ENCODE measurements at regions not wholly inside any gene's neighbourhood (a gene's known extent, or its start where the extent isn't known, plus 50 kb on each side); places are given as distances from the start of the nearest gene placed in this dataset.
"Not testable (repeated sequence)": the region's sequence is repeated elsewhere in the genome, so short reads cannot be mapped to it uniquely, and the experiment has no call there.

DNA sequence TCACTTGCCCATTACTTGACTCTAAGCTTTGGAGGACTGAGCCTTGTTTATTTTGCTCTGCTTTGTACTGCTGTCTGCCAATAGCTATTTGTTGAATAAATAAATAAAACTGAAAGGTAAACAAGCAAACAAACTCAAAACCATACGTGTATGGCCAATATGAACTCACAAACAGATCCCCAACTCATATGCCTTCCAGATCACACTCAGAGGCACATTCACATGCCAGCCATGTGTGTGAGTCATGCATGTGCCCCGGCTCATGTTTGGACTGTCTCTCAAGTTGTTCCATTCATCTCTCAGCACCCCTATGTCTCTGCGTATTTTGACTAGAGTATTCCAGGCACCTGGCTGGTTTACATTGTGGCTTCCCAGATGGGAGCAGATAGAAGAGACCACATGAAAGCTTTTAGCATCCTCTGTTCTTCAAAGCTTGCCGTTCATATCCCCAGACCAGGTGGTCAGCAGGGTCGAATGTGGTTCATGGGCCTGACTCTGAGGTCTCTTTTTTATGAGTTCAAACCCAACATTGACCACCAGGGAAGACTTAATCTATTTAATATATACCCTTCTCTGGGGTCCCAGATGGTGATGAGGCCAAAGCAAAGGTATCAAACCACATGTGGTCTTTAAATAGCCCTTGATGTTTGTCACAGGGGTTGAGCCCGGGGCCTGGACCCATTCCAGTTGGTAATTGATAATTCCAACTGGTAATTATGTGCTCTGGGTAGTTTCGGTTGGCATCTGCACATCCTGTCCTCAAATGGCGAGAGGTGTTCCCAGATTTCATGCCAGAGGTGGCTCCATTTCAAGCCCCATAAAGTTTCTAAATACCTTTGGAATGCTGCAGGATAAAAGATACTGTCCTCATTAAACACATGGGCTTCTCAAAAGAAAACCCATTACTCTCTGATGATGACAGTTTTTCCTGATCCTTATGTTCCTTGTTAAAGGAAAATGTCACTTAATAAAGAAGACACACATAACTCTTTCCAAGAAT lies 287.3 kb upstream of the MAF start:
- no peak for DNase-seq (ENCODE audit: low read depth, low spot score)
- POLR2A ChIA-PET, result no interaction called here
- TF ChIP-seq, protein P1, sequence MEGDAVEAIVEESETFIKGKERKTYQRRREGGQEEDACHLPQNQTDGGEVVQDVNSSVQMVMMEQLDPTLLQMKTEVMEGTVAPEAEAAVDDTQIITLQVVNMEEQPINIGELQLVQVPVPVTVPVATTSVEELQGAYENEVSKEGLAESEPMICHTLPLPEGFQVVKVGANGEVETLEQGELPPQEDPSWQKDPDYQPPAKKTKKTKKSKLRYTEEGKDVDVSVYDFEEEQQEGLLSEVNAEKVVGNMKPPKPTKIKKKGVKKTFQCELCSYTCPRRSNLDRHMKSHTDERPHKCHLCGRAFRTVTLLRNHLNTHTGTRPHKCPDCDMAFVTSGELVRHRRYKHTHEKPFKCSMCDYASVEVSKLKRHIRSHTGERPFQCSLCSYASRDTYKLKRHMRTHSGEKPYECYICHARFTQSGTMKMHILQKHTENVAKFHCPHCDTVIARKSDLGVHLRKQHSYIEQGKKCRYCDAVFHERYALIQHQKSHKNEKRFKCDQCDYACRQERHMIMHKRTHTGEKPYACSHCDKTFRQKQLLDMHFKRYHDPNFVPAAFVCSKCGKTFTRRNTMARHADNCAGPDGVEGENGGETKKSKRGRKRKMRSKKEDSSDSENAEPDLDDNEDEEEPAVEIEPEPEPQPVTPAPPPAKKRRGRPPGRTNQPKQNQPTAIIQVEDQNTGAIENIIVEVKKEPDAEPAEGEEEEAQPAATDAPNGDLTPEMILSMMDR (IDR thresholded peaks at IDR 0.05; ENCODE audit: insufficient read depth, low read length, missing control alignments), result no peak
- CTCF ChIA-PET, result no interaction called here
- H3K4me3 ChIP-seq (ENCODE audit: low read depth, low read length), result no peak overlapping the region

DNA sequence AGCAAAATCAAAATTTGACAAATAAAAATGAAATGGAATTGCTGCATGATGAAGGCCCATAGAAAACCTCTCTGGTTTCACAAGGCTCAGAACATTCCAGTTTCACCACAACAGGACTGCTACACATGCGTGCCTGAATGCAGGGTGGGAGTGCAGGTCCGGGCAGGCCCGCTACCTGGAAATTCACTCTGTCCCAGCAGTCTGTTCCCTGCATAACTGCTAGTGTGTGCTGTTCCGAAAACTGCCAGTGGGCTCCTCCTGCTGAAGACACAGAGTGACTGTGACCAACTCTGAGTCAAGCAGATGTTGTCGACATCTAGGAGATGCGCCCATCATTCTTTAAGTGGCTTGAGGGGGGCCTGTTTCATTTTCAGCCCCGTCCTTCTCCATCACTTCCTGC lies 284.8 kb upstream of the MAF start:
- H3K4me3 ChIP-seq (ENCODE audit: low read depth, low read length), result no peak overlapping the region
- ChIA-PET CTCF (interaction anchor here (1.0 kb wide), 1 partner anchor 199 kb away, joined by 3 read pairs; no protein-coding TSS in a partner anchor), POLR2A (no interaction called here)
- TF ChIP-seq, protein P1 (IDR thresholded peaks at IDR 0.05; ENCODE audit: insufficient read depth, low read length, missing control alignments), result no peak
- DNase-seq (ENCODE audit: low read depth, low spot score), result no peak

DNA sequence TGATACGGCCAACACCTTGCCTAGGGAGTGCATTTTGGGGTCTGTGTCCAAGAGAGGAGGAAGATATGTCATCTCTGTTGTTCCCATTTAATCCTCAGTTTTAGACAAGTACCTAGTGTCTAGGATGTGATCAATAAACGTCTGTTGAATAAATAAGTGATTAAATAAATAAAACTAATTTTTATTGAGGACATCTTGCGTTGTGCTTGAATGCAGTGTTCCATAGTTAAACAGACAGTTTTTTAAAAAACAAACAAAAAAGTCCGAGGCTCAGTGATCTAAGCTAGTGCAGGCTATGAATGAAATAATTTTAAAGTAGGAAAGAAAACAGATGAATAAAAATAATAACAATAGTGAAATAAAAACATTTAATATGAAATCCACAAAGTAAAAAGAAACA lies 283.0 kb upstream of the MAF start:
- ChIA-PET POLR2A (no interaction called here), CTCF (no interaction called here)
- no peak overlapping the region for H3K4me3 ChIP-seq (ENCODE audit: low read depth, low read length)
- DNase-seq (ENCODE audit: low read depth, low spot score), result no peak
- TF ChIP-seq, protein P1 (IDR thresholded peaks at IDR 0.05; ENCODE audit: insufficient read depth, low read length, missing control alignments), result no peak

DNA sequence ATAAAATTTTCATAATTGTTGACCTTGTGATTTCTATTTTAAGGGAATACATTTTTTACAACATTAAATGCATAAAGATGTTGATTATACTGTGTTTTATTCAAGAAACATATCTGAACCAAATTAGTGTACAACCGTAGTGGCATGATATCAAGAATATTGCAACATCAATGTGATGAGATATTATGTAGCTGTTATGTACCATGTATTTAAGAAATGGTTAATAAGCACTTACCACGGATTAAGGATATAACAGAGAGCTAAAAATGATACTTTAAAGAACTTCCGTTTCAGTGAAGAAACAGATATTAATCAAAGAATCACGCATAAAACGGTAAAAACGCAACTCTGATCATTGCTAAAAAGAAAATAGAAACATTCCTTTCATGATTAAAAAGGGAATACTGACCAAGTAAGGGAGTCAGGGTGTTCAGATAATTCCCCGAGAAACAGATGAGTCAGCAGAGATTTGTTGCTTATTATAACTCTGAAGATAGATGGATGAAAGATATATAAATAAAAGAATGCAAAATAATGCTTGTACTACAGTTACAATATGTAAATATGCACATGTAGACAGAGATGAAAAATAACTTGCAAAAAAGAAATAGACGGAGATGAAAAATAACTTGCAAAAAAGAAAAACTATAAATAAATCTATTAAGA lies 281.9 kb upstream of the MAF start:
- TF ChIP-seq, protein P1 (IDR thresholded peaks at IDR 0.05; ENCODE audit: insufficient read depth, low read length, missing control alignments), result no peak
- ChIA-PET POLR2A (no interaction called here), CTCF (no interaction called here)
- no peak for DNase-seq (ENCODE audit: low read depth, low spot score)
- no peak overlapping the region for H3K4me3 ChIP-seq (ENCODE audit: low read depth, low read length)

DNA sequence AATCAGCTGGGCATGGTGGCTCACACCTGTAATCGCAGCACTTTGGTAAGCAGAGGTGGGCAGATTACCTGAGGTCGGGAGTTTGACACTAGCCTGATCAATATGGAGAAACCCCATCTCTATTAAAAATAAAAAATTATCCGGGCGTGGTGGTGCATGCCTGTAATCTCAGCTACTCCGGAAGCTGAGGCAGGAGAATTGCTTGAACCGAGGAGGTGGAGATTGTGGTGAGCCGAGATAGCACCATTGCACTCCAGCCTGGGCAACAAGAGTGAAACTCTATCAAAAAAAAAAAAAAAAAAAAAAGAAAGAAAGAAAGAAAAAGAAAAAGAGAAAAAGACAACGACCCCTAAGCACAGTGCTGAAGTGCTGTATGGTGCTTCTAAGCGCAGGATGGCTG lies 280.6 kb upstream of the MAF start:
- H3K4me3 ChIP-seq (ENCODE audit: low read depth, low read length); POLR2A ChIA-PET; CTCF ChIA-PET; DNase-seq (ENCODE audit: low read depth, low spot score): not testable (repeated sequence)

DNA sequence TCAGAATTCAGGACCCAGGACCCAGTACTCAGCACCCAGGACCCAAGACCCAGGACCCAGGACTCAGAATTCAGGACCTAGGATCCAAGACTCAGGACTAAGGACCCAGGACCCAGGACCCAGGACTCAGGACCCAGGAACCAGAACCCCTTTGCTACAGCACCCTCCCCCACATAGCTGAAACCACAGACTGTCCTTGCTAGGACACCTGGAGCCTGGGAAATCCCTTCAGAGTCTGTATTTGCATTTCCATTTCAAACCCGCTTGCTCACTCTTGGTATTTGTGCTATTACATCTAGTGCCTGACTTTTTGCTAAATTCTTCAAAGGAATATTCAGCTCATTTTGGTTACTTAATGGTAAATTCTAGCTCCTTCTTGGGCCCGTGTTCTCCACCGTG lies 275.8 kb upstream of the MAF start:
- ChIA-PET CTCF (no interaction called here), POLR2A (no interaction called here)
- DNase-seq (ENCODE audit: low read depth, low spot score), result no peak
- H3K4me3 ChIP-seq (ENCODE audit: low read depth, low read length), result no peak overlapping the region
- TF ChIP-seq, protein P1 (IDR thresholded peaks at IDR 0.05; ENCODE audit: insufficient read depth, low read length, missing control alignments), result no peak

Data from AG04449 (cell line).